GM19452 (cell line): ENCODE measurements at regions not wholly inside any gene's neighbourhood (a gene's known extent, or its start where the extent isn't known, plus 50 kb on each side); places are given as distances from the start of the nearest gene placed in this dataset.

Experiments used
- ATAC-seq: cut with Tn5 transposase; IDR thresholded peaks from one replicate; pipeline ENCODE4 v1.9.1; 2021; ENCODE audit not compliant: unreplicated experiment

GRCh38 chrX:76228499-76228898 is 55.6 kb downstream of the PBDC1 start:
- ATAC-seq: no peak

GRCh38 chrX:76248901-76249300 is 76.0 kb downstream of the PBDC1 start:
- no peak for ATAC-seq

DNA sequence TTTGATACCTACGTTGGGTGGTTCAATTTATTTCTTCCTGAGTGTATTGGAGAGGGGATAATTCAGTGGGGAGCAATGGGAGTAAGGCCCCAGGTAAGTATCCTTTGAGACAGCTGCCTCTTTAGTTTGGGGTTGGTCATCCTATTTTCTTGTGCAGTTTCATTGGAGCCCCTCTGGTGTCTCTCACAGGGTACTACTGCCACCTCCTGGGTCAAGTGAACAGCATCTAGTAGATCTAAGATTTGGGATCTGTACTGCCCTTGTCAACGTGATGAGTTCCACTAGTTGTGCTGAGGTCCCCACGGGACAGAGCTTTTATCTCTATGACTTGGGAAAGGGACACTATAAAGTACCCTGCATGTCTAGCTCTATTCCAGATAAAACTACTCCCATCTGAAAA is 80.6 kb downstream of the PBDC1 start:
- peak; percentile 86 for ATAC-seq

- ATAC-seq: no peak
Observed at GRCh38 chrX:76279007-76279406, 106.1 kb downstream of the PBDC1 start.
